ENCODE measurements at regions not wholly inside any gene's neighbourhood (a gene's known extent, or its start where the extent isn't known, plus 50 kb on each side); places are given as distances from the start of the nearest gene placed in this dataset.
A peak's percentile ranks its signal among the peaks of the same experiment; 100 is the strongest.

- DNase-seq (ENCODE audit: low read depth in 1 of 2, low spot score in 1 of 2) (no peak), FAIRE-seq (no peak), ATAC-seq (no peak)
- no peak overlapping the region for H3K4me3 ChIP-seq
- no peaks in the 10 kb centered on the region; the same call in 2 of the 3 replicates for H3K9me3 ChIP-seq
- 1% methylated on average over 2 of the region's 2 CpGs for WGBS (ENCODE audit: missing lambda C conversion rate)
- no peak overlapping the region for H3K27ac ChIP-seq
- H3K4me1 ChIP-seq = no peaks in the 10 kb centered on the region
- CTCF ChIA-PET = interaction anchor here (1.0 to 1.5 kb wide), 2 partner anchors 16 to 1199 kb away, joined by 3 to 4 read pairs; no protein-coding TSS in a partner anchor
- POLR2A ChIA-PET = no interaction called here
- H3K4me2 ChIP-seq = no peak overlapping the region
- TF ChIP-seq POLR2A (IDR thresholded peaks at IDR 0.05; ENCODE audit: low read length) (no peak), JUN (IDR thresholded peaks at IDR 0.05) (no peak), GATA3 (IDR thresholded peaks at IDR 0.05; ENCODE audit: borderline replicate concordance) (no peak), RARB (CRISPR knock-in tag; IDR thresholded peaks at IDR 0.05) (no peak), HDAC2 (IDR thresholded peaks at IDR 0.05) (no peak)
Measured at GRCh38 chr19:31882709-31883108, 462.7 kb upstream of the ZNF507 start.

- no peak overlapping the region for H3K27ac ChIP-seq
- no peak for FAIRE-seq
- no peak for ATAC-seq
- H3K9me3 ChIP-seq = no peaks in the 10 kb centered on the region
- ChIA-PET POLR2A (no interaction called here), CTCF (interaction anchor here (0.6 kb wide), 1 partner anchor 874 kb away, joined by 4 read pairs; no protein-coding TSS in a partner anchor)
- no peak for DNase-seq (ENCODE audit: low read depth in 1 of 2, low spot score in 1 of 2)
- TF ChIP-seq, protein P1, sequence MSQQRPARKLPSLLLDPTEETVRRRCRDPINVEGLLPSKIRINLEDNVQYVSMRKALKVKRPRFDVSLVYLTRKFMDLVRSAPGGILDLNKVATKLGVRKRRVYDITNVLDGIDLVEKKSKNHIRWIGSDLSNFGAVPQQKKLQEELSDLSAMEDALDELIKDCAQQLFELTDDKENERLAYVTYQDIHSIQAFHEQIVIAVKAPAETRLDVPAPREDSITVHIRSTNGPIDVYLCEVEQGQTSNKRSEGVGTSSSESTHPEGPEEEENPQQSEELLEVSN (IDR thresholded peaks at IDR 0.05; ENCODE audit: borderline replicate concordance, low read depth) = no peak
- TF ChIP-seq JUN (IDR thresholded peaks at IDR 0.05) (no peak), CEBPB (IDR thresholded peaks at IDR 0.05) (no peak), TFCP2L1 (CRISPR knock-in tag; IDR thresholded peaks at IDR 0.05) (no peak), ATOH8 (CRISPR knock-in tag; IDR thresholded peaks at IDR 0.05; ENCODE audit: low read depth) (no peak)
- no peaks in the 10 kb centered on the region for H3K4me1 ChIP-seq
- no peak overlapping the region for H3K4me2 ChIP-seq
- 32% methylated on average over 17 of the region's 17 CpGs for WGBS (ENCODE audit: missing lambda C conversion rate)
- no peak overlapping the region for H3K4me3 ChIP-seq
Measured at GRCh38 chr19:31883296-31883990, 462.0 kb upstream of the ZNF507 start.

DNA sequence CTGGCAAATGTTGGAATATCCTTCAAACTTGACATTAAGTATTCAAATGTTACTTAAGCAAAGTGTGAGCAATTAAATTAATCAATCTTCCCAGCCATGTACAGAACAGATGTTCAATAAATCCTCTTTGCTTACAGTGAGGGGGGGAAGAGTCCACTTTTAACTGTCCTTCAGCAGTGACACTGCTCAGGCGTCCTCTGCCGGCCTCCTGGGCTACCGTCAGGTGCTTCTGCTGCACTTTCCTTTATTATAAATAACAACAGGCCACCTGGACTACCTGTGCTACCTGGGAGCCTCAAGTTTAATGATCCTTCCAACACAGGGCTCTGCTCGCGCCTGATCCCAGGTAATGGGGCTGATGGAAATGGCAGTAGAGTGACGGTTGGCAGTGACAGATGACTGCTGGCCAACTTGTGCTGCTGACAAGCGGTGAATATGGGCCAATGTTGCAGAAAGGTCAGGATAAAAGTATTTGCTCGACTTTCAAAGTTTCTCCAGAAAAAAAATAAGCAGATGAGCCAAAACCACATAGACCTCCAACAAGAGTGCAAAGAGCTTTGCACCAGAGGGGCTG lies 460.0 kb upstream of the ZNF507 start:
- CTCF ChIA-PET = interaction anchor here (0.7 kb wide), 1 partner anchor 14 kb away, joined by 3 read pairs; no protein-coding TSS in a partner anchor
- 21% methylated on average over 8 of the region's 8 CpGs for WGBS (ENCODE audit: missing lambda C conversion rate)
- TF ChIP-seq BHLHE40 (IDR thresholded peaks at IDR 0.05; ENCODE audit: low read depth, low read length) (no peak), POLR2A (IDR thresholded peaks at IDR 0.05; ENCODE audit: low read length) (no peak), CTCF (IDR thresholded peaks at IDR 0.05) (no peak), FOXS1 (CRISPR knock-in tag; IDR thresholded peaks at IDR 0.05) (no peak), MAZ (IDR thresholded peaks at IDR 0.05; ENCODE audit: borderline replicate concordance, low read depth, low read length) (no peak), ZSCAN20 (CRISPR knock-in tag; IDR thresholded peaks at IDR 0.05) (no peak), NFE2L2 (conservative IDR thresholded peaks at IDR 0.05; ENCODE audit: low read length) (no peak), CHD2 (IDR thresholded peaks at IDR 0.05; ENCODE audit: low read length, partially characterized antibody) (no peak), MAFK (IDR thresholded peaks at IDR 0.05; ENCODE audit: partially characterized antibody) (no peak)
- Histone ChIP-seq H3K27ac (no peak overlapping the region), H3K4me3 (no peak overlapping the region), H3K4me1 (no peaks in the 10 kb centered on the region), H3K4me2 (no peak overlapping the region), H3K9me3 (no peaks in the 10 kb centered on the region)
- ATAC-seq (no peak), DNase-seq (ENCODE audit: low read depth in 1 of 2, low spot score in 1 of 2) (no peak), FAIRE-seq (peak; percentile 63)
- POLR2A ChIA-PET = no interaction called here

All from A549 (cell line).